ENCODE measurements at regions not wholly inside any gene's neighbourhood (a gene's known extent, or its start where the extent isn't known, plus 50 kb on each side); places are given as distances from the start of the nearest gene placed in this dataset.

DNA sequence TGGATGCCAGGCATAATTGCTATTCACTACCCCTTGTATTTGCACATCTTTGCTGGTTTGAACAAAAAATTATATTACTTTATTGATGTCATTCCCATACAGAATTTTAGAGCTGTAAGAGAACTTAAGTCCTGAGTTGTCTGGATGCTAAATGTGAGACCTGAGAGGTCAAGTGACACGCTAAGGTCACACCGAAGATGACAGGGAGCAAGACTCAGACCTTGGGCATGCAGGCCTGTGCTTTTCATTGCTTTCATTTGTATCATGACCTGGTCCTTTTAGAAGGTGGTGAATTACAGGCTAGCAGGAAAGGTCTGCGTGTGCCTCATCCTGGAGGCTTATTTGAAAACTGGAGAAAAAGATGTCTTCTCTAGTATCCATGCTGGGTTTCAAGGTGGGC, 312.0 kb upstream of the RASGRP1 start:
- WGBS, 2 donors, result 93 to 97% methylated on average over 3 of the region's 3 CpGs
- no peak for DNase-seq (ENCODE audit: low spot score in 2 of 2)
- TF ChIP-seq, protein P1, sequence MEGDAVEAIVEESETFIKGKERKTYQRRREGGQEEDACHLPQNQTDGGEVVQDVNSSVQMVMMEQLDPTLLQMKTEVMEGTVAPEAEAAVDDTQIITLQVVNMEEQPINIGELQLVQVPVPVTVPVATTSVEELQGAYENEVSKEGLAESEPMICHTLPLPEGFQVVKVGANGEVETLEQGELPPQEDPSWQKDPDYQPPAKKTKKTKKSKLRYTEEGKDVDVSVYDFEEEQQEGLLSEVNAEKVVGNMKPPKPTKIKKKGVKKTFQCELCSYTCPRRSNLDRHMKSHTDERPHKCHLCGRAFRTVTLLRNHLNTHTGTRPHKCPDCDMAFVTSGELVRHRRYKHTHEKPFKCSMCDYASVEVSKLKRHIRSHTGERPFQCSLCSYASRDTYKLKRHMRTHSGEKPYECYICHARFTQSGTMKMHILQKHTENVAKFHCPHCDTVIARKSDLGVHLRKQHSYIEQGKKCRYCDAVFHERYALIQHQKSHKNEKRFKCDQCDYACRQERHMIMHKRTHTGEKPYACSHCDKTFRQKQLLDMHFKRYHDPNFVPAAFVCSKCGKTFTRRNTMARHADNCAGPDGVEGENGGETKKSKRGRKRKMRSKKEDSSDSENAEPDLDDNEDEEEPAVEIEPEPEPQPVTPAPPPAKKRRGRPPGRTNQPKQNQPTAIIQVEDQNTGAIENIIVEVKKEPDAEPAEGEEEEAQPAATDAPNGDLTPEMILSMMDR (IDR thresholded peaks at IDR 0.05), result no peak
- no peak for TF ChIP-seq POLR2A (IDR thresholded peaks at IDR 0.05)
- H3K4me3 ChIP-seq (ENCODE audit: low read depth, poor library complexity, severe bottlenecking), result no peak overlapping the region
- intact Hi-C loops (cut with DNase I; ENCODE audit: low total_unique reads), result no loop called here

DNA sequence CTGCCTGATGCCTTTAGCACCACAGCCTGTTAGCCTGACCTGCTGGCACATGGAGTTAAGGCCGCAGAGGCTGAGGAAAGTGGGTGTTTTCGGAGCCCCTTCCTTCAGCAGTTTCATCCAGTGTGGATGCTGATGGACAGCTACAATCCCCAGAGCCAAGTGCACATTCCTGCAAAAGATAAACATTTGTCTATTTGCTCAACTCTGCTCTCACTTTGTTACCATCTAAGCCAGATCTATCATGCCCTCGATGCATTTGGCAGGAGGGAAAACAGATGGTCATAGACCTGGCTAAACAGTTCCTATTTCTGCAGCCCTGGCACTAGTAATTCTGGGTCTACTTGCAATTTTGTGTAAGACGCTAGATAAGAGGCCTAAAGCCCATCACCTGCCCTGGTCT, 312.9 kb upstream of the RASGRP1 start:
- intact Hi-C loops (cut with DNase I; ENCODE audit: low total_unique reads), result no loop called here
- DNase-seq (ENCODE audit: low spot score in 2 of 2), result no peak
- 79% methylated on average over 4 of the region's 4 CpGs for WGBS, 2 donors
- TF ChIP-seq, protein P1 (IDR thresholded peaks at IDR 0.05), result no peak
- TF ChIP-seq POLR2A (IDR thresholded peaks at IDR 0.05), result no peak
- H3K4me3 ChIP-seq (ENCODE audit: low read depth, poor library complexity, severe bottlenecking), result no peak overlapping the region

GRCh38 chr15:38878026-38878425, 313.4 kb upstream of the RASGRP1 start:
- TF ChIP-seq, protein P1 (IDR thresholded peaks at IDR 0.05), result no peak
- no peak for TF ChIP-seq POLR2A (IDR thresholded peaks at IDR 0.05)
- intact Hi-C loops (cut with DNase I; ENCODE audit: low total_unique reads), result no loop called here
- no peak for DNase-seq (ENCODE audit: low spot score in 2 of 2)
- H3K4me3 ChIP-seq (ENCODE audit: low read depth, poor library complexity, severe bottlenecking), result no peak overlapping the region

GRCh38 chr15:38878926-38879325, 314.3 kb upstream of the RASGRP1 start:
- no peak overlapping the region for H3K4me3 ChIP-seq (ENCODE audit: low read depth, poor library complexity, severe bottlenecking)
- DNase-seq (ENCODE audit: low spot score in 2 of 2), result no peak
- TF ChIP-seq POLR2A (IDR thresholded peaks at IDR 0.05), result no peak
- TF ChIP-seq, protein P1 (IDR thresholded peaks at IDR 0.05), result no peak
- intact Hi-C loops (cut with DNase I; ENCODE audit: low total_unique reads), result no loop called here
- WGBS, 2 donors, result 79 to 87% methylated on average over 2 of the region's 2 CpGs

DNA sequence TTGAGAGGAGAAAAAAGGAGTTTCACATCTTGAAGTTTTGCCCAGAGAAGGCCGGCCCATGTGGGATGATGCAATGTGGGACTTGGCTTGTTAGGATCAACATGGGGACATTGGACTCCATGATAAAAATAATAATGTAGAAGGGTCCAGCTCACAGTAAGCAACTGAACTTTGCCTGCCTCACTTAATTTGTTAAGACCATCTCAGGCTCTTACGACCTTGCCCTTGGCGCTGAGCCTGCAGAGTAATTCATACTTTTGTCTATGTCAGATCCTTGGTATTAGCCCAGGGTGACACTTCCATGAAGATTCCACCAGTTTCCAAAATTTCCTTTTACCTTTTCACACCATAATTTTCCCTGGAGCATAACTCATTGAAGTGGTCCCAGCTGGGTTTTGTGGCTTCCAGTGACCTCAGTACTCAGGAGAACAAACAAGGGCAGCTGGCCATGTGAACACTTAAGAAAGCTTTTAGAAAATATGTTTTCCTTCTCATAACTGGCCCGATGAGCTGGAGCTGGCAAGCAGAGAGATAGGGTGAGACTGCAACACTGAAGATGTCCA, 315.4 kb upstream of the RASGRP1 start:
- DNase-seq (ENCODE audit: low spot score in 2 of 2), result peak; percentile 75 to 90
- intact Hi-C loops (cut with DNase I; ENCODE audit: low total_unique reads), result no loop called here
- TF ChIP-seq, protein P1 (IDR thresholded peaks at IDR 0.05), result no peak
- no peak for TF ChIP-seq POLR2A (IDR thresholded peaks at IDR 0.05)
- WGBS, 2 donors, result 64 to 65% methylated on average over 4 of the region's 4 CpGs
- no peak overlapping the region for H3K4me3 ChIP-seq (ENCODE audit: low read depth, poor library complexity, severe bottlenecking)

- H3K4me3 ChIP-seq (ENCODE audit: low read depth, poor library complexity, severe bottlenecking), result no peak overlapping the region
- no peak for DNase-seq (ENCODE audit: low spot score in 2 of 2)
- TF ChIP-seq, protein P1 (IDR thresholded peaks at IDR 0.05), result no peak
- TF ChIP-seq POLR2A (IDR thresholded peaks at IDR 0.05), result no peak
- 52 to 57% methylated on average over 3 of the region's 3 CpGs for WGBS, 2 donors
- intact Hi-C loops (cut with DNase I; ENCODE audit: low total_unique reads), result no loop called here
These were observed 317.6 kb upstream of the RASGRP1 start for GRCh38 chr15:38882221-38882620.

All from lower leg skin (tissue), 4 donors.